GM18873 (cell line): ENCODE measurements at regions not wholly inside any gene's neighbourhood (a gene's known extent, or its start where the extent isn't known, plus 50 kb on each side); places are given as distances from the start of the nearest gene placed in this dataset.

Experiments used
- ATAC-seq: cut with Tn5 transposase; IDR thresholded peaks from one replicate; pipeline ENCODE4 v1.9.1; 2021; ENCODE audit warnings: mild to moderate bottlenecking, moderate library complexity, moderate number of reproducible peaks; ENCODE audit not compliant: unreplicated experiment, low FRiP score

DNA sequence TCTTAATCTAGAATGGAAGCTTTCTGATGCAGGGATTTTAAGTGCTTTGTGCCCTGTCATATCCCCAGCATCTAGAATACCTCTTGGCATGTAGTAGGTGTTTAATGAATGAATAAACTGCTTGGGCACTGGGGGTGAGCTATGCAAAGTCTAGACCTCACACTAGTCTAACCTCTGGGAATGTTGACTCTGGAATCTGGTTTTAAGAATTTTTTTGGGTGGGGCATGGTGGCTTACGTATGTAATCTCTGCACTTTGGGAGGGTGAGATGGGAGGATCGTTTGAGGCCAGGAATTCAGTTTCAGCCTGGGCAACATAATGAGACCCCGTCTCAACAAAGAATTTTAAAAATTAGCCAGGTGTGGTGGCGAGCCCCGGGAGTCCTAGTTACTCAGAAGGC, 146.3 kb upstream of the RGMA start:
- ATAC-seq = no peak

DNA sequence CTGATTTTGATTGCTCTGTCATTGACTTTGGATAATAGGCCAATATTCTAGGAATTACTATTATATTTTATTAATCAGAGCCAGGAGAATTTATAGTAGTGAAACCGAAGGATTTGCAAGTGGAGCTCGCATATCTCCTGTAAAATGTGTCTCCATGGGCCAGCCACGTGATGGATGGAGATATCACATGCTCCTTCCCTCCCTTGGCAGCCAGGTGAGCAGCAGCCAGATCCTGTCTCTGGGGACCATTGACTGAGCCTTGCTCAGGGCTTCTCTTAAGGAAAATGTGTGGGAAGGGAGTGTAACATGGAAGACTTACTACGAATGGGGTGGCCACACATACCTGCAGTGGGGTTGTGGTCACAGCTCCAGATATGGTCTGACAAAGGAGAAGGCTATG, 144.7 kb upstream of the RGMA start:
- ATAC-seq = no peak

DNA sequence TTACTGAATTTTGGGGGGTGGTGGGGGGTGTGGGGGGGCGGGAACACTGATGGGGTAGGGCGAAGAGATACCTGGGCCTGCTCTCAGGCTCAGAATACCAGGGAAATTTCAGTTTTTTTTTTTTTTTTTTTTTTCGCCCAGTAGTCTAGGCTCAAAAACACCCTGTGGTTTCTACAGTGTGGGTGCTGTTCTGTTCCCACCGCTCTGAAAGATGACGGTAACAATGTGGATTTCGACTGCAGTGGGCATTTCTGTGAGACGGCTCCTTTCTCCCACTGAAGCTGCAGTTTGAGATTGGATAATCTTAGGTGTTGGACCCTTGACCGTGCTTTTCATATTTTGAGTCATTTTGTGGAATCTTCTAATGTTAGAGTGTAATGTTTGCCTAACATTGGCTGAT, 143.8 kb upstream of the RGMA start:
- ATAC-seq = no peak

DNA sequence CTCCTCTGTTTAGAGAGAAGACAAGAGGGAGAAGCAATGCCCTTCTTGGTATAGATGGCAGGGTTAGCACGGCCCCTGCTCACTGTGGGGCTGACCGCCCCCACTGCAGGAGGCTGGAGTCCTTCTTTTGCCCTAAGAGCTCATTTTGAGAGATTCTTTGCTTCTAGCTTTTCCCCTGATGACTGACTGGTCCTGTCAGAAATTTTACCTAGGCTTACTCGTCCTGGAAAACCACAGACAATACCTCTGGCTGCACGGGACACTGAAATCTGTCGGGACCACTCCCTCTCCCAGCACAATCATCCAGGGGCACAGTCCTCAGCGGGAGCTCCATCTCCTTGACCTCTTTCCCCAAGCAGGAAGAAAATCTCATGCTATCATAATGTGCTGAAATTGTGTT, 143.0 kb upstream of the RGMA start:
- no peak for ATAC-seq

DNA sequence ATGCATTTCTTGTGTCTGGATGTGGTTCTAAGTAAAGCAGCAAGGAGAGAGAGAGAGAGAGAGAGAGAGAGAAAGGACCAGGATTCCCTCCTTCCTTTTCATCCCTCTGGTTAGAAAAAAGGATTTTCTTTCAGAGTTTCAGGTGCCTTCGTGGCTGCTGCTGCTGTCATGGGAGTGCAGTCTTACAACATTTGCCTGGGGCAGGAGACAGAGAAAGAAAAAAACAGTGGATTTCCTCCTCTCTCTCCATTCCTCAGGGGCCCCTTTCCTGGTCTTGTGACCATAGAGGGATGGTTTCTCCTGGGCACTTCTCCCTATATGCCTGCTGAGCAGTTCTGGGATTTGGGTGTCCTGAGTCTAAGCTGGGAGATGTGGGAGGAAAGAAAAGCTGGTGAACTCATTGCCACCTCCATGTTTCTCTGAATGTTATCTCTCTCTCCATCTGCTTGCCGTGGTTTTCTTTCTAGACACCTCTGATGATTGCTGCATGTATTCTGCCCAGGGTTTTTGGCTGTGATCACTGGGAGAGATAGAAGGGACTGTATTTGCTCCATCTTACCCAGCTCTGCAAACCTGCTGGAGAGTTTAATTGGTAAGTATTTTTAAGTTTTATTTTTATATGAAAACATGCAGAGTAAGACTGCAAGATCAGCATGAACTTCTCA, 142.4 kb upstream of the RGMA start:
- no peak for ATAC-seq

DNA sequence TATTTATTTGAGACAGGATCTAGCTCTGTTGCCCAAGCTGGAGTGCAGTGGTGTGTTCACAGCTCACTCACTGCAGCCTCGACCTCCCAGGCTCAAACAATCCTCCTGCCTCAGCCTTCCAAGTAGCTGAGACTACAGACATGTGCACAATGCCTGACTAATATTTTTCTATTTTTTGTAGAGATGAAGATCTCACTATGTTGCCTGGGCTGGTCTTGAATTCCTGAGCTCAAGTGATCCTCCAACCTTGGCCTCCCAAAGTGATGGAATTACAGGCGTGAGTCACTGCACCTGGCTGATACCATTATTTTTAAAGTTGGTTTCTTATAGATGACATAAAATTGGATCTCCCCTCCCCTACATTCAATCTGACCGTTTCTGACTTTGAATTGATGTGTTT, 139.5 kb upstream of the RGMA start:
- no peak for ATAC-seq

DNA sequence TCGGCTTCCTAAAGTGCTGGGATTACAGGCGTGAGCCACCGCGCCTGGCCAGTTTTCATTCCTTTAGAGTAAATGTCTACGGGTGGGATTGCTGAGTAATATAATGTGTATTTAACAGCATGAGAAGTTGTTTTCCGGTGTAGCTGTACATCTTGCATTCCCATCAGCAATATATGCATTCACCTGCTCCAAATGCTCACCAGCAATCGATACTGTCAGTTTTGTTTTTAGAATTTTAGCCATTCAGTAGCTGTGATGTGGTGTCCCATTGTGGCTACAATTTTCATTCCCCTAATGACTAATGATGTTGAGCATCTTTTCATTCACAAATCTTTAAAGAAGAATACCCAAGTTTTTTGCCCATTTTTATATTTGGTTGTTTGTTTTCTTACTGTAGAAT, 134.8 kb upstream of the RGMA start:
- no peak for ATAC-seq

DNA sequence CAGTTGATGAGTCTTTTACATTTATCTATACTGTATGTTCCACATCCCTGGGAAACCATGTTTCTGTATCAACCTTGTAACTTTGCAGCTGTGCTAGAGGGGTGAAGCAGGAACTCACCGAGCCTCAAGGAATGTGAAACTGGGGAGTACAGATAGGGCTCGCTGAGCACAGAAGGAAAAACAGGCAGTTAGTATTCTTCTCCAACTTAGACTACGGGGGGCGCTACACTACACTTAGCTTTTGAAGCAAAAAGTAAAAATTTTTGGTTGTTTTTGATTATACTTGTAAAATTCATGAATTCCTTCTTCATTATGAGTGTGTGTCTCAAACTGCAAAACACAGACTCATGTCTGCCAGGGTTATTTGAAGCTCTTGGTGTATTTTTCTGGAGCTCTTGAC, 132.7 kb upstream of the RGMA start:
- ATAC-seq = no peak

DNA sequence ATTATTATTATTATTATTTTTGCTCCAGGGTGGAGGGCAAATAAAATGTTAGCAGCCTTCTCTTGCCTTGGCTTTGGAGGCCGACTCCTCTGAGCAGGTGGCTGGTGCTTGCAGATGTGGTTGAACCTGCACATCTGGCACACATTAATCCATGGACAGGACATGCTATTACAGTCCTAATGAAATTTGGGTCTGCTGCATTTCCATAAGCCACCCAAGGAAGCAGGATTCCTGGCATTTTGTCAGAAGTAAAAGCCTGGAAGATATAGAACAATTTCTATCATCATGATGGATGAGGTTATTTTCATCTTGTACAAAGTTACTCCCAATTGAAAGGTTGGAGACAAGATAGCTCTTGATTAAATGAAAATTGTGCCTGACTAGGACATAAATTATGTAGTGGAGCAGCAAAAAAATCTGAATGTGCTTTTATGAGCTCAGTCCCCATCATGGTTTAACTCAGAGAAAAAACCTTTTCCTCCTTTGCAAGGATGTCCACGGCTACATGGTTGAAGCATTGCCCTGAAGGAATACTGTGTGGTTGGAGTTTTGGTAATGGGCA, 130.9 kb upstream of the RGMA start:
- ATAC-seq = no peak

DNA sequence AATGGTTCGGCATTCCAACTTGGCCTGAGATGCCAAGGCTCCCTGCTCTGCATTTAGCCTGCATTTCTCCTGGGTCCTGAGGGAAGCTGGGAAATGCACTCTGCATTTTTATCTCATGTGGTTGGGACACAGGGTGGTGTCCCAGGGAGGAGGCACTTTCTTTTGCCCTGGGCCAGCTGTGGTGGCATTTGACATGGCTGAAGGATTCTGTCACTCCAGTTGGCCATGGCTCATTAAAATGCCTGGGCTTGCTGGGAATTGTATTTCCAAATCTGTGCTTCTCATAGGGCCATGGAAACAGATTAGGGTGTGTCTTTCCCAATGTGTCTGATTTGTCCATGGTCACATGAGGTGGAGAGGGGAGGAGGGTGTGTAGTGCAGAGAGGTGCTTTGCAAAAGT, 128.3 kb upstream of the RGMA start:
- no peak for ATAC-seq

DNA sequence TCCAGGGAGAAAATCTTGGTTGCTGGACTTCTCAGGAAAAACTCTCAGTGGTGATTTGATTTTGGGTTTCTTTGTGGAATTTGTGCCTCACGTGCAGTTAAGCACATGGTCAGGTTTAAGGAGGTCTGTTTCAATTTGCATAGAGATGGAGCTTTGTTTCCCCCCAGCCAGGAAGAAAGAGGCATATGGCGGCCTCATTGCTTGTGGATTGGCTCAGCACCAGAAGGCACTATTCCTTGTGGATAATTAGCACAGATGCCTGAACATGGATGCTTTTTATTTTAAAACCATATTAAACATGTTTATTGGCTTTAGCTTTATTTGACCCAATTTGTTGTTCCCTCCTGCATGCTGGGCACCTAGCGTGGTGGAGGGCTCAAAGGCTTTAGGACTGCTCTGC, 125.1 kb upstream of the RGMA start:
- no peak for ATAC-seq

DNA sequence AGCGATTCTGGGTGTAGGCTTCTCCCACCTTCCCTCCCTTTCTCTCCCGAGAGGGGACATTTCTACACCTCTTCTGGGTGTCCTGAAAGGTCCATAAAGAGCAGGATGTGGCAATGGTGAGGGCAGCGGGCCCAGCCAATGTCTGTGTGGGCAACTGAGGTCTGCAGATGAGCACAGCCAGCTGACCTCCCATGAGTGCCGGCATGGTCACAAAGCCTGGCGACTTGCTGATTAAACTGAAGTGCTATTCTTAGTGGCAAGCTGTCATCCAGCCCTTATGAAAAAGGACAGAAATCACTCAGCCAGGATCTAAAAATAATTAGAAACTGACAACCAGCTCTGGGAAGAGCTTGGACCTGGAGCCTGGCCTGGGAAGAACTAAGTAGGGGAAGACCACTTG, 124.3 kb upstream of the RGMA start:
- ATAC-seq = no peak

DNA sequence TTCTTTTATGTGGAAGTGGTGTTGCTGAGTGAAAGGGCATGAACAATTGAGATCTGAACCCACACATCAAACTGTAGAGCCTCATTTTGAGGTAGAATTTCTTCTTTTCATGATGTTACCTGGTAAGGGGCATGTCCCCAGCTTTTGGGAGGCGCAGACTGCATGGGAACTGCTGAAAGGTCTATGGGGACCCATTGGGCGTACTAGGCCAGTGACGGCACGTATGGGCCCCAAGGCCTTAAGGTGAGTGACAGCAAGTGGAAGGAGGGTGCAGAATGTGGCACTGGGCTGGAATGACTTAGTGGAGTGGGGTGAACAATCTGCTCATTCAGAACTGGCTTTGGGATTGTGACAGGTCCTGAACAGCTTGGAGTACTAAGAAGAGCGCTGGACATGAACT, 123.6 kb upstream of the RGMA start:
- ATAC-seq = no peak

DNA sequence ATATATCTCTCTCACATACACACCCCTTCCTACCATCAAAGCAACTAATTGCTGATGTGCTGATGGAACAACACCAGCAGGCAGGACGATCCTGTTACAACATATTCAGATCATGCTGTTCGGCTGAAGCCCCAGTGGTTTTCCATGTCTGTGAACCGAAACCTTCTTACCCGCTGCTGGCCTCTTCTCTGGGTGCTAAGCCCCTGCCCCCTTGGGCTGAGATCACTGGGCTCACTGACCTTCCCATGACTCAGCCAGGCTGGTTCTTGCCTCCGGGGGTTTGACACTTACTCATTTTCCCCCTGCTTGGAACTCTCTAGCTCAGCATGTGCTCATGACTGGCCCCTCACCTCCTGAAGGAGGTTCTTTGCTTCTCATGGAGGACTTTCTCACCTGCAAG, 122.0 kb upstream of the RGMA start:
- no peak for ATAC-seq

DNA sequence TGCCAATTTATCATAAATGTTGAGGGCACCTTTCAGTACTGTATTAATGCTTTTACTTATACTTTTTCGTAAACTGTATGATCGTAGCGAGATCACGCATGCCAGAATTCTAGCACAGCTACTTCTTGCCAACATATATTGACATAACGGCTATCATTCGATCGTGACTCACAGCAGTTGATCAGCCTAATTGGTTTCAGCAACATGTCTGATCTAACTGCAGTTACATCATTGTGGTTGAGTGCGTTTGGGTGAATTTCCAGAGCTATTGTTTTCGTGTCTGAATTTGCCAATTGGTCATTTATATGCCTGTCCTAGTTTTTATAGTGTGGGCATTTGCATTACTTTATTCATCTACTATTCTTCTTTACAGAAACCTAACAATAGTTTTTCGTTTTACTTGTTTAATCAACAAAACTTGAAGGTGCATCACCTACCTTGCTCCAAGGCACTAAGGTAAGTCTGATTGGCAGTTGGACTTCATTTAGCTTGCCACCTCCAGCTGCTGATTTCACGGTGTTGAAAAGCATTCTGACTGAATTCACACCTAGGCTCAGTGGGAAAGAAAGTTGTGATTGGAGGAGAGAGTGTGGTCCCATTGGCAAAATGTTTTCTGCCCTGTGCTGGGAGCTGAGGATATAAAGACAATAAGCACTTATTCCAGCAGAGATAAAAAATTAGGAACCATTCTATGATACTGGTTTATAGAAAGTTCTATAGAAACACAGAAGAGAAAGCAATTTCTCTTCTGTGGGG, 120.9 kb upstream of the RGMA start:
- ATAC-seq = no peak

DNA sequence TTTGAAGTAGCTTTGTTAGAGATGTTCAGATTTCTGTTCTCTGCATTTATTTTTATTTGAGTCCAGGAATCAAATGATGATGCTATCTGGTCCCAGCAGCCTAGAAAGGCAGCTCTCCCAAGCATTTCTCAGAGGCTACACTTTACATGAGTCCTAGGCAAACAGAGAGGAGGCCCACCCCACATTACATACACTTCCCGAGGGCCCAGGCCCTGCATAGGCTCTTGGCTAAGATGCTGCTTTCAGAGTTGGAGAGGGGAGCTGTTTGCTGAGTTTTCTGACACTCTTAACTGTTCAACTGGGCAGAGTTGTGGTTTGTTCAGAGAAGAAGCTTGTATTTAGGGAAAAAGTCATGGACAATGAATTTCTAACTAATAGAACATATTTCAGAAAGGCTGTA, 117.9 kb upstream of the RGMA start:
- no peak for ATAC-seq

DNA sequence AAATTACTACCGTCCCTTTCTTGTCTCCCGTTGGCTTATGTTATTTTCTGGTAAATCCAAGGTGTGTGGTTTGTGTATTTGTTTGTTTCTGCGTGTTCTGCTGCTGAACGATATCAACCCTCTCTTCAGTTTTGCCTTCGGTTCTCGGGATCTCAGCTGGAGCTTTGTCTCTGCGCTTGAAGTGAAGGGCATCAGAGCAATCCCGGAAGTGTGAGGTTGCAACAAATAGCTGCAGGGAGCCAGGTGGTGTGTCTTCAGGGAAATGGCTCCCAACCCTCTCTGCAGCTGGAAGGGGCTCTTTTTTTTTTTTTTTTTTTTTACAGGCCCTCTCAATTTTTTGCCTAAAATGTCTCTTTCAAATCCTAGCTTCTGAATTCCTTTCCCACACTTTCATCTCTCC, 116.4 kb upstream of the RGMA start:
- no peak for ATAC-seq

DNA sequence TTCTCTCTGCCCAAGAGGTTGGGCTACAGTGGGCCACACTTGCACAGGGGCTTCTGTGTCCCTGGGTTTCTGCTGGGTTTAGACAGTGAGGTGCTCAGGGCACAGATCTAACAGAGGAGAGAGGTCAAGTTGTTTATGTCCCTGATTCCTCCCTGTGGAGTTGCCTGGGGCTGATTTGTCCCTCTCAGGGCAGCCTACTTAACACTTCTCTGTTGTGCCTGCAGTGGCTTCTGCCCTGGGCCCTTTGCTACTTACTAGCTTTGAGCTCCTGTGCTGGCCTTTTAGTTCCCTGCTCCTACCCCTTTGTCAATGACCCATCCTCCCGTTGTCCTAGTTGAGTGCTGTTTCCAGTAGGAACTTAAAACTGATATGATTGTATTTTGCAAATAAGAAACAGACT, 114.0 kb upstream of the RGMA start:
- ATAC-seq = no peak

DNA sequence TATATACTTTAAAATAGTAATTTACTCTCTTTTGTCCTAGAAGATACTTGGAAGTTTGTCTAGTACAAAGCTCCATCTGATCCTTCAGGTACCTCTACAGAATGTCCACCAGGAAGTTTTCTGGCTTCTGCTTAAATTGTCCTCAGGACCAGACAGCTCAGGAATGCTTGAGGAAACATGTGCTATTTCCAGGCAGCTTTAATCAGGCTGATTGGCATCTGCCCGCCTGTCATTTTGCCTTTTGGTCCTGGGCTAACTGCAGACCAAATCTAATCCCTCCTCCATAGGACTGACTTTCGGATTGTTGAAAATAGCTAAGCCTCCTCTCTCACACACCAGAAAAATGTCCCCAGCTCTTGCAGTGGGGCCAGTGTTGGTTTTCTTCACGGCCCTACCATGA, 113.4 kb upstream of the RGMA start:
- ATAC-seq = no peak

DNA sequence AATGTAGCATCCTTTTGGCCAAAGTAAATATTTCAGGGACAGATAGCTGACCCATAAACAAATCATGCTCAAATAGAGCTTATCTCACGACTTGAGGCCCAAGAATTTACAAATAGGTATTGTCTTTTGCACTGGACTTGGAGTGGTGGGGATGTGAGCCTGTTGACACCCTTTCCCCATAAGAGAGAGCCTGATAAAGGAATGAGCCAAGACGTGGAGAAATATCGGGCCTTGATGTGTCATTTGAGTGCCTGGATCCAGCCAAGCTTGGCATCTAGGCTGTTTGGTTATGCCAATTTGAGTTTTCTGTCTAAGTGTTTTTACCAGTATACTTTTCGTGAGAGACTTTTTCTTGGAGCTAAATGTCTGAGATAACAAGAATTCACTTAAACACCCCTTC, 112.9 kb upstream of the RGMA start:
- ATAC-seq = no peak

DNA sequence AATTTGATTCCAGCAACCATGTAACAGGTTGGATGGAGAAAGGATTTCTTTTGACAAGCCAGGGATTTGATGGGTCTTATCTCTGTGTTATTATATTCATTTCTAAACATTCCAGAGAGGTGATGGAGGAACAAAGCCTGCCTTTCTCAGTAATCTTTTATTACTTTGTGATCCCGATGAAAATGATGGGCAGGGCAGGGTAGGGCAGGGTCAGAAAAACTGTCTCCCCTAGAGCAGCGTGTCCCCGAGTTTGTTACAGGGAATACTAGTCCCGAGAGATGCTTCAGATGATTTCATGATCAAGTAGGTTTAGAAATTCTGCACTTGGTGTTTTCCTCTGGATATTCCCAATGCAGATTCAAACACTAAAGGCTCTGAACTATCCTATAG, 111.8 kb upstream of the RGMA start:
- ATAC-seq = no peak
